Amniotic epithelial cell (primary cell): ENCODE measurements at regions not wholly inside any gene's neighbourhood (a gene's known extent, or its start where the extent isn't known, plus 50 kb on each side); places are given as distances from the start of the nearest gene placed in this dataset.
A peak's percentile ranks its signal among the peaks of the same experiment; 100 is the strongest.
"Not testable (repeated sequence)": the region's sequence is repeated elsewhere in the genome, so short reads cannot be mapped to it uniquely, and the experiment has no call there.

Experiments used
- DNase-seq: peaks from one replicate; pipeline ENCODE4 v3.0.0-alpha.2; 2010; ENCODE audit warnings: low read depth

DNA sequence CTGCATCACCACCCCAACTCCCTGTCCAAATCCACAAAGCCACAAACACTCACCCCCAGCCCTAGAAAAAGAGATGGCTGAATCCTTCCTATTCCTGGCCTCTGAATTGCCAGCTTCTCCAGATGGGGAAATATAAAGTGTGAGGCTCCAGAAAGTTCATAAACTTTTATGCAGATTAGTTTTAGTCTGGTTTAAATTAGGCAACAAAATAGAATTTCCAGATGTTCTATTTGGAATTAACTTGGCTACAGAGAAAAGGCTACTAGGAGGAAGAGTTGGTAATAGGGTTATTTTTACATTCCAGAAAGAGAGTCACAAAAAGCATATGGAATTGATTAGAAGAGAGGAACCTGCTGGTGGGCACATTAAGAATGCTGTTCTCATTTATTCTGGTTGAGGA lies 56.0 kb downstream of the EN1 start:
- no peak for DNase-seq

- no peak for DNase-seq
Measured at GRCh38 chr2:118786746-118787145, 60.7 kb downstream of the EN1 start.

- no peak for DNase-seq
Measured at GRCh38 chr2:118784860-118785259, 62.6 kb downstream of the EN1 start.

- DNase-seq, result no peak
Measured at GRCh38 chr2:118779362-118779761, 68.1 kb downstream of the EN1 start.

- peak; percentile 1 for DNase-seq
Measured at GRCh38 chr2:118774458-118775133, 72.9 kb downstream of the EN1 start.

- DNase-seq, result no peak
Measured at GRCh38 chr2:118773826-118774225, 73.6 kb downstream of the EN1 start.

- no peak for DNase-seq
Measured at GRCh38 chr2:118772487-118773200, 74.8 kb downstream of the EN1 start.

DNA sequence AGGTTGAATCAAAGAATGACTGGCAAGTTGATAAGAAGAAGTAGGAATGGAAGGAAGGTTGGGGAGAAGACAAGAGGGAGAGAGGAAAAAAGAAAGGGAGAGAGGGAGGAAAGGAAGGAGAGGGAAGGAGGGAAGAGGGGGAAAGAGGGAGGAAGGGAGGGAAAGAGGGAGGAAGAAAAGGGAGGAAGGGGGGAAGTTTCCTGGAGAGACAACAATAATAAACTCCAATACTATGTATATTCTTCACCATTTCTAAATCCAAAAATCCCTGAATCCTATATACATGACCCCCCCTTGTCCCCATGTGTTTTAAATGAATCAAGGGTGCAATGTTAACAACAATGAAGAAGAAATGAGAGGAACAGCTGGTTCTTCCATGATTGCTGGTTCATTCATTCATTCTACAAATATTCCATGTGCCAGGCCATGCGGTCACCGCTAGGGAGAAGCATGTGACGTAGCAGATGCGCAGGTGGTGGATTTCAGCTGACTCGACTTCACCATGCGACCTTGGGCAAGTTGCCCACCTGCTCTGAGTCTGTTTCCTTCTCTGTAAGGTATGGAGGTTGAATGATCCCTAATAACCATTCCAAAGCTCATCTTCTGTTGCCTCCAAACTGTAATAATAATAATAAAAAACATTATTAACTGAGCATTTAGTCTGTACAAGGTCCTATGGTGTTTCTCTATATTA lies 77.6 kb downstream of the EN1 start:
- no peak for DNase-seq

DNA sequence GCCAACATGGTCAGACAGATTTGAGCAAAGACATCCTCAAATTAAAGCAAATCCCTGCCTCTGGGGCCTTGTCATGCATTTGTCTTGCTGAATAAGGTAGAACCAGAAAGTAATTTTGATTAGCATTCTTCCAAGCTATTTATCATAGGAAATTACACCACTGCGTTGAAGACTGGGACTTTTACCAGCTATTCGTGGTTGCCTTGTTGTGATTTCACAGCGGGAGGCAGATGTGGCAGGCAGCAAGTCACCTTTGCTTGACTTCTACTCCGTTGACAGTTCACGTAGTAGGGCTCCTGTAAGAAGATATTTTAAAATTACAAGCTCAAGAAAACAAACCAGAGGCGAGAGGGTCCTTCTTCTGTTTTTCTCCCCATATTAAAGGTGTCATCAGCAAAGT lies 80.6 kb downstream of the EN1 start:
- DNase-seq, result no peak

DNA sequence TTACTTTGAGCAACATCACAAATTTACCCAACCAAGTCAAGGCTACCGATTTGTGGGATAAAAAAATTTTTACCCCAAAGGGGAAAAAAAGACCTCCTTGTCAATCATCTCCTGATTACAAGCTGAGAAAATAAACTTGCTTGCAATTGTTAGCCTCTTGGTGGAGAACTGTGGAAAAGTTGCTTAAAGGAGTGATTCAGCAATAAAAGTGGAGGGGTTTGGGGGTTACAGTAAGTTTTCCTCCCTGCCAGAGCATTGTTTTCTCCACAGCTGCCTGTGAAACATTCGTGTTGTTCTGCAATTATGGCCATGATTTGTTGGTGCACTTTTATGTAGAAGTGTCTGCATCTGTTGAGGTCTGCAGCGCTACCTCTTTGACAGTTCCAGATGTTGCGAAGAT lies 82.6 kb downstream of the EN1 start:
- no peak for DNase-seq

DNA sequence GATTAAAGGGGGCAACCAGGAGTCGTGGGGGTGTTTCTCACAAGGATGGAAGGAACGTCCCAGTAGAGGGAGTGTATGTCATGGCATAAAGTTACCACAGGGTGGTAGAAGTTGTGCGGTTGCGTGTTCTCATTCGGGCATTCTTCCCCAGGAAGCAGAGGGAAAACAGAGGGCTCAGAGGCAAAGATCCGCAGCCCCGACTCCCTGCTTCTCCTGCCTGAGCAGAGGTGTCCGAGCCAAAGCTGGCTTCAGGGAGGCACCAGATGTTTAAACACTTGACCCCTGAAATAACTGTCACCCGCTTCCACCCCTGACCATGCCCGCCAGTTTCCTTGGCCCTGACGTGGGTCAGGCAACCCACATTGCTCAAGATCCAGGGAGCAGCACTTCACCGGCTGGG lies 83.7 kb downstream of the EN1 start:
- DNase-seq, result no peak

DNA sequence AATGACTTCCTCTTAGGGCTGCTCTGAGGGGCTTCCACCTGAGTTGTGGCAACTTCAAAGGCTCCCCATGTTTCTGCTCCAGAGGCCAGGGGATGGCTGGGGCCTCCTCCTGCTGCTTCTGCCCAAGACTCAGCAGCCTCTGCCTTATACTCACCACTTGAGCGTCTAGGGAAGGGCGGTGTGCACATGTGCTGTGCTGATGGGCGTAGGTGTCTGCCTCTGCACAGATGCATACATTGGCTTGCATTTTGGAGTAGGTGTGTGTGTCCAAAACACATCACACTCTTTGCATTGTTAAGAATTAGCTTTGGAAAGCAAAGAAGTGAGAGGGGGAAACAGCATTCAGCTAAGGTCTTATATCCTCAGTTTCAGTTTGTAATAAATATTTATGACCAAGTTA lies 85.2 kb downstream of the EN1 start:
- DNase-seq, result no peak

DNA sequence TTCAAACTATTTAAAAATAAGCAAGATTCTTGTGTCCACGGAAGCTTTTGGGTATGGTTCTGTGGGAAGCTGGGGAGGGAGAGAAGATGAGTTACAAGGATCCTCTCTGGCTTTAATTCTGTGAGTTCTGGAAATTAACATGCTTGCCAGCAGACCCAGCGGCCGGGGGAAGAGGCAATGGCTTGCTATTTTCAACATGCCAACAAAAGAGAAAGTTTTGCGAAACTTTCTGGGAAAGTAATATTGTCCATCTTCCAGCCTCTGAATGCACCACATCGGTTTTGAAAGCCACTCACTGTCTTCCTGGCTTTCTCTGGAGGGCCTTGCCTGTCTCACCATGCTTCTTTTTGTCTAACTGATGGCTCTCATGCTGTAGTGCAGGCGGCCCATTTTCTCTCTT lies 85.7 kb downstream of the EN1 start:
- DNase-seq, result no peak

DNA sequence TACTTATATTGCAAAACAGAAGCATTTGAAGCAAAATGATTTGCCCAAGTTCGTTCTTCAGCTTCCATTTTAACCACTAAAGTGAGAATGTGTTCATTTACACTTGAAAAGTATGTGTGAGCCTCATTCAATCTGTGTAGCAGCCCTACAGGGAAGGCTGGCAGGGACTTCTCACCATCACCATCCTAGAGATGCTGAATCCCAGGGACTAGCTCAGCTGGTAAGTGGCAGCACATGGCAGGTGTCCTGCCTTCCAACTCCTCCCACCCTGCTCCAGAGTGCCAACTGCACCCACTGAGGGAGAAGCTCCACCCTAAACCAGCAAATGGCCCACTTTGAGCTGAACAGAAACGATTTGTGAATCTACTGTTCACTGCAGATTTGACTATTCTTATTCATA lies 91.5 kb downstream of the EN1 start:
- DNase-seq, result no peak

GRCh38 chr2:118755384-118755783 lies 92.1 kb downstream of the EN1 start:
- DNase-seq, result no peak

DNA sequence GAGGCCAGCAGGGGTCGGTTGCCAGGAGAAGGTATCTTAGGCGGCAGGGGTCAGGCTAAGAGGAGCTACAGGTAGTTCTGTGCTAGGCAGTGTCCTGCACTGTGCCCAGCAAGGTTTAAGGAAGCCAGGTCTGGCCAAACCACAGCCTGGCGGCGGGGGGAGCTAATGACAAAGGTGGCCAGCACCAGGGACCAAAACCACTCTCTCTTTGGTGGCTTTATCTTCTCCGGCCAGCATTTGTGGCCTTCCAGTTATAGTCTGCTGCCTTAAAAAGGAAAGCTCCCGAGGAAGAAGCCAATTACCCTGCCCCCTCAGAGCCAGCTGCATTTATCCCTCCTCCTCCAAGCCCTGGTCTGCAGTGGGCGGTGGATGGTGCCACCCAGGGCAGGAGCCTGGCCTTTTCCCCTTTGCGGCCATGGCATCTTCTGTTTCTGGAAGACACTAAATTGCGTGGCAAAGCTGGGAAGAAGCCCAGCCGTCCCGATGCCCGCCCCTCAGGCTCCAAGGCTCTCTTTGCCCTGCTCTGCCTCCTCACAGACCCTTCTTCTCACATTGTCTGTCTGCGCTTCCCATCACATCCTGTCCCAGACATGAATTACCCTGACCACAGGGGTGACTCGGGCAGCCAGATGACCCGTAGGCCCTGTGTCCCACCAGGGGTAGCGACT lies 94.6 kb downstream of the EN1 start:
- DNase-seq, result no peak

GRCh38 chr2:118750959-118751565 lies 96.4 kb downstream of the EN1 start:
- DNase-seq, result peak; percentile 17

DNA sequence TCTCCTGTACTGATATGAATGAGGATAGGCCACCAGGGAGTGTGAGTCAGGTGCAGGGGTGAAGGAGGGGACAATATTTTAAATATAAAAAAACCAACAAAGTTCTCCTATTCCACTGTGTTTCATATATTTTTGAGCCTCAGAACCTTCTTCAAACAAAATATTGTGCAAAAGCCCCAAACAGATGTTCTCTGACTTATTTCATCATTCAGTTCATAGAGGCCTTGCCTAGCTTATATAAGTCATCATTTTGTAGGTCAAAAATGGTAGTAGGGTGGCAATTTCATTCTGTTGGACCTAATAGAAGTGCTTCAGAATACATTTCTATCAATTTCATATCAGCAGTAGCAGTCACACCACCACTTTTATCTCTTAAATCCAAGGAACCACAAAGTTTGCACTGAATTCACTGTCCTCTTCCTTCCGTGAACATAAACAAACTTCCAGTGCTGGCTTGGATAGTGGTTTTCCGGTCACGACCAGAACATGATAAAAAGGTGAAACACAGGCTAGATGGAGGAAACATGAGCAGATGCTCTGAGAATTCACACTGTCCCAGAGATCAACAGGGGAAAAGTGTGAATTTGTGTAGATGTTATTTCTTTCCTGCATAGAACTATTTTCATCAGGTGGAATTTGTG lies 99.1 kb downstream of the EN1 start:
- peak; percentile 2 for DNase-seq

DNA sequence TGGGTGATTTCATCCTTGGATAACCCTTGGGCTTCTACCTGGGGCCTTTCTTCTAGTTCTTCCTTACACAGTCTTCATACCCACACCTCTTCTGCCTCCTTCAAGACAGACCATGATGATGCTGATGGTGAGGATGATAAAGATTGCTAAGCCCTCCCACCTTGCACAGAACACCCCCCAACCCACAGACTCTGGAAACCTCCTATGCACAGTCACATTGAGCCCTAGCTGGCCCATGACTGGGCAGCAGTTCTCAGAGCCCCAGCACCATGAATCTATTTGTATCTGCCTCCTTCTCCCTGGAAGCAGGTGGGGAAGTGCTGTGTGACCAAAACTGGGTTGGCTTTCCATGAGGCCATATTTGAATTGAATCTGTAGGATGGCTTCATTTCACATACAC lies 99.8 kb downstream of the EN1 start:
- DNase-seq, result no peak

DNA sequence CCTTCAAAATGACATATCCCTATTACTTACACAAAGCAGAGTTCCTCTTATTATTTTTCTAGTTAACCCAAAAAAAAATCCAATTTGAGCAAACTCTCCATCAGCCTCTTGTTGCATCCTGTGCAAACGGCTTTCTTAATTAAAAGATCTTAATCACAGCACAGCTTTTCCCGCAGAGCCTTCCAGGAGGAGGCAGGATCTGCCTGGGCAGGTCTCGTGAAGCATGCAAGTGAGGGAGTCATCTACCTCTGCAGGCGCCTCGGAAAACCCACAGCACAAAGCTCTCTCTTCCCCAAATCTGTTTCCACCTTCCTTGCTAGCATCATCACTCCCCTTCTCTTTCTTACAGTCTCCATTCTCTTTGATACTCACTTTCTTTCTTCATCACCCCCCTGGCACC lies 100.4 kb downstream of the EN1 start:
- no peak for DNase-seq

GRCh38 chr2:118744682-118745181 lies 102.7 kb downstream of the EN1 start:
- not testable (repeated sequence) for DNase-seq
